PC-9 (cell line): ENCODE measurements at regions not wholly inside any gene's neighbourhood (a gene's known extent, or its start where the extent isn't known, plus 50 kb on each side); places are given as distances from the start of the nearest gene placed in this dataset.

Experiments used
- BruUV-seq: library from RNA; stranded (reverse); fragments of 400-500 nt; replicated peaks from 2 replicates; lab custom pipeline; 2021; lab: Mats Ljungman, UMichigan
- CTCF ChIA-PET: fragments of 300-600 bp; sonication (Branson Sonifier 250); formaldehyde crosslinking; loops from one replicate; lab custom pipeline; 2022; ENCODE audit warnings: antibody characterized with exemption; lab: Charles Lee
- POLR2A ChIA-PET: fragments of 300-600 bp; sonication (Branson Sonifier 250); formaldehyde crosslinking; loops from one replicate; lab custom pipeline; 2022; ENCODE audit warnings: antibody characterized with exemption; ENCODE audit not compliant: unreplicated experiment; lab: Charles Lee
- DNase-seq, 2 experiments: peaks; one replicate each; pipeline versions ENCODE4 v3.0.0 to v3.0.0-alpha.2; 2015 to 2022; ENCODE audit warnings: mixed read lengths in 1 of 2
- H2AFZ ChIP-seq: fragments of 200-600 bp; sonication (generic); 2 replicates; pipeline ENCODE4 v1.8.1; 2017; ENCODE audit warnings: antibody characterized with exemption
- H3F3A ChIP-seq: fragments of 200-600 bp; sonication (generic); 2 replicates; pipeline ENCODE4 v1.8.1; 2017; ENCODE audit warnings: antibody characterized with exemption, mild to moderate bottlenecking, low read depth; ENCODE audit not compliant: insufficient read depth
- H3K27ac ChIP-seq: fragments of 200-600 bp; sonication (generic); 2 replicates; pipeline ENCODE4 v1.6.1; 2016; ENCODE audit warnings: mixed run types
- H3K27me3 ChIP-seq: fragments of 200-600 bp; sonication (generic); 2 replicates; pipeline ENCODE4 v1.6.1; 2016; ENCODE audit warnings: low read depth, mixed run types; ENCODE audit not compliant: insufficient read depth
- H3K36me3 ChIP-seq: fragments of 200-600 bp; sonication (generic); 2 replicates; pipeline ENCODE4 v1.6.1; 2016; ENCODE audit warnings: low read depth, mixed run types
- H3K4me1 ChIP-seq: fragments of 200-600 bp; sonication (generic); replicated peaks from 2 replicates; pipeline ENCODE4 v1.6.1; 2016; ENCODE audit warnings: mixed run types; ENCODE audit not compliant: insufficient read depth
- H3K4me2 ChIP-seq: fragments of 200-600 bp; sonication (generic); 2 replicates; pipeline ENCODE4 v1.6.1; 2017; ENCODE audit warnings: mixed run types
- H3K4me3 ChIP-seq: fragments of 200-600 bp; sonication (generic); 2 replicates; pipeline ENCODE4 v1.6.1; 2016; ENCODE audit warnings: mixed run types
- H3K79me2 ChIP-seq: fragments of 200-600 bp; sonication (generic); 2 replicates; pipeline ENCODE4 v1.6.1; 2017; ENCODE audit warnings: low read depth, mixed run types
- H3K9me2 ChIP-seq: fragments of 200-600 bp; sonication (generic); 2 replicates; pipeline ENCODE4 v1.8.1; 2017; ENCODE audit warnings: mild to moderate bottlenecking; ENCODE audit not compliant: insufficient read depth
- H3K9me3 ChIP-seq: fragments of 200-600 bp; sonication (generic); 2 replicates; pipeline ENCODE4 v1.8.1; 2016; ENCODE audit warnings: low read depth; ENCODE audit not compliant: insufficient read depth
- H4K20me1 ChIP-seq: fragments of 200-600 bp; sonication (generic); 2 replicates; pipeline ENCODE4 v1.8.1; 2017; ENCODE audit not compliant: insufficient read depth
- EZH2 ChIP-seq: fragments of 200-600 bp; sonication (generic); IDR thresholded peaks from 2 replicates; pipeline ENCODE4 v1.8.0; 2017; ENCODE audit warnings: antibody characterized with exemption, low read depth
- intact Hi-C: fragments of 100-400 bp; cut with micrococcal nuclease; formaldehyde crosslinking; loops from one replicate; pipeline ENCODE4 v1.10.0; 2022; ENCODE audit not compliant: unreplicated experiment
- TF ChIP-seq, protein P1 (sequence below): fragments of 200-600 bp; sonication (generic); conservative IDR thresholded peaks from 2 replicates; pipeline ENCODE4 v1.6.1; 2017; ENCODE audit warnings: mixed run types, antibody characterized with exemption, mild to moderate bottlenecking, moderate library complexity

GRCh38 chr3:147895509-147895908 lies 486.3 kb downstream of the ZIC1 start:
- no peaks in the 10 kb centered on the region for H4K20me1 ChIP-seq
- H3K27me3 ChIP-seq: no peaks in the 10 kb centered on the region
- H3K9me3 ChIP-seq: no peaks in the 10 kb centered on the region
- intact Hi-C loops: no loop called here
- no peak overlapping the region for H3K4me3 ChIP-seq
- H3K4me1 ChIP-seq: no peaks in the 10 kb centered on the region
- H3K27ac ChIP-seq: no peak overlapping the region
- H3K4me2 ChIP-seq: no peak overlapping the region
- H3K79me2 ChIP-seq: no peaks in the 10 kb centered on the region
- H3K36me3 ChIP-seq: no peaks in the 10 kb centered on the region
- no peaks in the 10 kb centered on the region for H3F3A ChIP-seq
- CTCF ChIA-PET: no interaction called here
- BruUV-seq: no TSS peak
- no peak for DNase-seq
- no peak overlapping the region for H2AFZ ChIP-seq
- TF ChIP-seq, protein P1, sequence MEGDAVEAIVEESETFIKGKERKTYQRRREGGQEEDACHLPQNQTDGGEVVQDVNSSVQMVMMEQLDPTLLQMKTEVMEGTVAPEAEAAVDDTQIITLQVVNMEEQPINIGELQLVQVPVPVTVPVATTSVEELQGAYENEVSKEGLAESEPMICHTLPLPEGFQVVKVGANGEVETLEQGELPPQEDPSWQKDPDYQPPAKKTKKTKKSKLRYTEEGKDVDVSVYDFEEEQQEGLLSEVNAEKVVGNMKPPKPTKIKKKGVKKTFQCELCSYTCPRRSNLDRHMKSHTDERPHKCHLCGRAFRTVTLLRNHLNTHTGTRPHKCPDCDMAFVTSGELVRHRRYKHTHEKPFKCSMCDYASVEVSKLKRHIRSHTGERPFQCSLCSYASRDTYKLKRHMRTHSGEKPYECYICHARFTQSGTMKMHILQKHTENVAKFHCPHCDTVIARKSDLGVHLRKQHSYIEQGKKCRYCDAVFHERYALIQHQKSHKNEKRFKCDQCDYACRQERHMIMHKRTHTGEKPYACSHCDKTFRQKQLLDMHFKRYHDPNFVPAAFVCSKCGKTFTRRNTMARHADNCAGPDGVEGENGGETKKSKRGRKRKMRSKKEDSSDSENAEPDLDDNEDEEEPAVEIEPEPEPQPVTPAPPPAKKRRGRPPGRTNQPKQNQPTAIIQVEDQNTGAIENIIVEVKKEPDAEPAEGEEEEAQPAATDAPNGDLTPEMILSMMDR: no peak
- TF ChIP-seq EZH2: no peak
- POLR2A ChIA-PET: no interaction called here
- no peaks in the 10 kb centered on the region for H3K9me2 ChIP-seq

GRCh38 chr3:147900851-147901250 lies 491.7 kb downstream of the ZIC1 start:
- Histone ChIP-seq H3K79me2 (no peaks in the 10 kb centered on the region), H3K27ac (no peak overlapping the region), H3K4me1 (no peaks in the 10 kb centered on the region), H3K27me3 (no peaks in the 10 kb centered on the region), H4K20me1 (no peaks in the 10 kb centered on the region), H3K9me3 (0 out of 2 replicates have a peak, but pooled peaks cover 2% of the 10 kb centered on the region), H3K4me3 (no peak overlapping the region), H3K4me2 (no peak overlapping the region), H3K9me2 (no peaks in the 10 kb centered on the region), H2AFZ (no peak overlapping the region), H3F3A (no peaks in the 10 kb centered on the region), H3K36me3 (no peaks in the 10 kb centered on the region)
- no TSS peak for BruUV-seq
- intact Hi-C loops: no loop called here
- no peak for DNase-seq
- ChIA-PET POLR2A (no interaction called here), CTCF (no interaction called here)
- TF ChIP-seq, protein P1: no peak
- TF ChIP-seq EZH2: no peak

DNA sequence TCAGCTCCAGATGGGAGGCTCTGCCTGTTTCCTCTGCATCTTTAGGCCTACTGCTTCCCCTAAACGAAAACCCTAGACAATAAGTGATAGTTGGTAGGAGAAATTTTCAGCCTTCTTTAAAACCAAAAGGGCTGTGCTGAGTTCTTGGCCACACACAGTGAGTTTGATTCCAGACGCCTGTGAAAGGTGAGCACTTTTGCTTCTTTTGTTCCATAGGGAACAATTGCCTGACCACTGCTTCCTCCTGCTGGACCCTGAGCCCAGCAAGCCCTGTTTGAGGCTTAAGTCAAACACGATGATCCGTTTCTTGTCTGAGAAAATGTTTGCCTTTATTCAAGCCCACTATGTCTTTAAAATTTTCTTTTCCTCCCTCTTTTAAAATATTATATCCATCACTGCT lies 493.9 kb downstream of the ZIC1 start:
- no peaks in the 10 kb centered on the region for H3K9me2 ChIP-seq
- no peaks in the 10 kb centered on the region for H3K79me2 ChIP-seq
- no peaks in the 10 kb centered on the region for H3F3A ChIP-seq
- no TSS peak for BruUV-seq
- TF ChIP-seq, protein P1: no peak
- TF ChIP-seq EZH2: no peak
- no peaks in the 10 kb centered on the region for H3K27me3 ChIP-seq
- H4K20me1 ChIP-seq: no peaks in the 10 kb centered on the region
- H2AFZ ChIP-seq: no peak overlapping the region
- no peak overlapping the region for H3K4me2 ChIP-seq
- H3K36me3 ChIP-seq: no peaks in the 10 kb centered on the region
- no peak overlapping the region for H3K4me3 ChIP-seq
- no peaks in the 10 kb centered on the region for H3K4me1 ChIP-seq
- ChIA-PET POLR2A (no interaction called here), CTCF (no interaction called here)
- intact Hi-C loops: no loop called here
- no peak for DNase-seq
- 0 out of 2 replicates have a peak, but pooled peaks cover 2% of the 10 kb centered on the region for H3K9me3 ChIP-seq
- H3K27ac ChIP-seq: no peak overlapping the region
